A549 (cell line): ENCODE measurements at regions not wholly inside any gene's neighbourhood (a gene's known extent, or its start where the extent isn't known, plus 50 kb on each side); places are given as distances from the start of the nearest gene placed in this dataset.

ENCODE experiments used
- ATAC-seq, 2 experiments: fragments of 200-7000 bp in 1 of 2; fragments of >200 bp in 1 of 2; cut with Nextera tagmentation in 1 of 2; cut with Tn5 transposase in 1 of 2; 3 replicates each; pipeline versions ENCODE4 v1.8.0 to v1.9.1; 2018 to 2020; ENCODE audit warnings: mild to moderate bottlenecking in 1 of 2, moderate library complexity in 1 of 2
- CTCF ChIA-PET: fragments of 300-600 bp; sonication (Branson Sonifier 250); formaldehyde crosslinking; extraction: SDS; loops from one replicate; lab custom pipeline; 2021; ENCODE audit warnings: antibody characterized with exemption, inconsistent platforms; lab: Yijun Ruan, JAX
- POLR2A ChIA-PET: fragments of 350-600 bp; formaldehyde crosslinking; extraction: SDS; loops from one replicate; lab custom pipeline; 2021; ENCODE audit warnings: antibody characterized with exemption, inconsistent platforms; lab: Yijun Ruan, JAX
- DNase-seq, 2 experiments: peaks; one replicate each; pipeline versions ENCODE4 v3.0.0 to v3.0.0-alpha.2; 2011 to 2016; ENCODE audit warnings: low read depth in 1 of 2, low spot score in 1 of 2
- FAIRE-seq: peaks from 2 replicates; lab custom pipeline; 2011; peaks lifted over from hg19 to GRCh38; lab: Jason Lieb, UNC
- H3K27ac ChIP-seq, 2 experiments: fragments of >200 bp; sonication (Bioruptor Twin); formaldehyde crosslinking; 3 replicates each; pipeline ENCODE4 v1.5.1; 2016 to 2017
- H3K4me1 ChIP-seq: fragments of >200 bp; sonication (Bioruptor Twin); formaldehyde crosslinking; 3 replicates; pipeline ENCODE4 v1.6.1; 2016
- H3K4me2 ChIP-seq: fragments of >200 bp; sonication (Bioruptor Twin); formaldehyde crosslinking; 3 replicates; pipeline ENCODE4 v1.6.1; 2016
- H3K4me3 ChIP-seq: fragments of >200 bp; sonication (Bioruptor Twin); formaldehyde crosslinking; 3 replicates; pipeline ENCODE4 v1.5.1; 2016
- H3K9me3 ChIP-seq: fragments of >200 bp; sonication (Bioruptor Twin); formaldehyde crosslinking; 3 replicates; pipeline ENCODE4 v1.6.1; 2016
- ATOH8 ChIP-seq: fragments of 250-450 bp; sonication (Bioruptor Pico); IDR thresholded peaks from 2 replicates; pipeline ENCODE4 v1.5.0; 2020; ENCODE audit warnings: low read depth, mild to moderate bottlenecking, moderate library complexity
- CHD2 ChIP-seq: fragments of 150-350 bp; IDR thresholded peaks from 2 replicates; pipeline ENCODE4 v1.6.1; 2014; ENCODE audit warnings: low read length; ENCODE audit not compliant: partially characterized antibody
- E2F6 ChIP-seq: IDR thresholded peaks from 2 replicates; pipeline ENCODE4 v1.6.1; 2012; ENCODE audit warnings: low read depth, borderline replicate concordance
- EHMT2 ChIP-seq: fragments of 200-600 bp; sonication (generic); IDR thresholded peaks from 2 replicates; pipeline ENCODE4 v1.6.1; 2016; ENCODE audit warnings: antibody characterized with exemption, low read depth, mild to moderate bottlenecking, moderate library complexity
- FOXS1 ChIP-seq: fragments of 250-450 bp; sonication (Bioruptor Pico); IDR thresholded peaks from 2 replicates; pipeline ENCODE4 v1.5.0; 2020; ENCODE audit warnings: mild to moderate bottlenecking, moderate library complexity
- HOXB13 ChIP-seq: fragments of 250-450 bp; sonication (Bioruptor Pico); IDR thresholded peaks from 2 replicates; pipeline ENCODE4 v1.5.0; 2020; ENCODE audit warnings: low read depth, mild to moderate bottlenecking, moderate library complexity
- JUN ChIP-seq, 2 experiments: fragments of >200 bp; sonication (Bioruptor Twin); formaldehyde crosslinking; IDR thresholded peaks; 2 replicates in 1 of 2; 3 replicates in 1 of 2; pipeline ENCODE4 v1.6.1; 2016 to 2017
- KDM1A ChIP-seq: fragments of 200-600 bp; sonication (generic); IDR thresholded peaks from 2 replicates; pipeline ENCODE4 v1.6.1; 2016; ENCODE audit warnings: low read depth, mild to moderate bottlenecking
- KDM5A ChIP-seq: fragments of 200-600 bp; sonication (generic); IDR thresholded peaks from 2 replicates; pipeline ENCODE4 v1.6.1; 2016; ENCODE audit warnings: antibody characterized with exemption, mild to moderate bottlenecking
- MAFK ChIP-seq: fragments of 450-650 bp; IDR thresholded peaks from 2 replicates; pipeline ENCODE4 v1.6.1; 2014; ENCODE audit not compliant: partially characterized antibody
- NR3C1 ChIP-seq: fragments of >200 bp; sonication (Bioruptor Twin); formaldehyde crosslinking; IDR thresholded peaks from 3 replicates; pipeline ENCODE4 v1.6.1; 2017
- POLR2AphosphoS2 ChIP-seq: conservative IDR thresholded peaks from 2 replicates; pipeline ENCODE4 v1.6.1; 2012; ENCODE audit warnings: low read length, improper control_type of control experiment, inconsistent platforms
- RARB ChIP-seq: fragments of 250-450 bp; sonication (Bioruptor Pico); IDR thresholded peaks from 2 replicates; pipeline ENCODE4 v1.8.0; 2021; ENCODE audit warnings: mild to moderate bottlenecking, moderate library complexity
- RCOR1 ChIP-seq: fragments of 150-350 bp; IDR thresholded peaks from 2 replicates; pipeline ENCODE4 v1.6.1; 2014; ENCODE audit warnings: antibody characterized with exemption, low read length, low read depth
- SREBF2 ChIP-seq: fragments of 450-650 bp; IDR thresholded peaks from 2 replicates; pipeline ENCODE4 v1.6.1; 2014; ENCODE audit warnings: mild to moderate bottlenecking, moderate library complexity
- TFCP2L1 ChIP-seq: fragments of 250-450 bp; sonication (Bioruptor Pico); IDR thresholded peaks from 2 replicates; pipeline ENCODE4 v1.5.0; 2021; ENCODE audit warnings: mild to moderate bottlenecking
- TP53 ChIP-seq: fragments of 250-450 bp; sonication (Bioruptor Pico); IDR thresholded peaks from 2 replicates; pipeline ENCODE4 v1.5.0; 2021; ENCODE audit warnings: mild to moderate bottlenecking, moderate library complexity
- ZC3H11A ChIP-seq: fragments of 450-650 bp; IDR thresholded peaks from 2 replicates; pipeline ENCODE4 v1.6.1; 2014; ENCODE audit warnings: antibody characterized with exemption, mild to moderate bottlenecking
- ZNF302 ChIP-seq: fragments of 250-450 bp; sonication (Bioruptor Pico); IDR thresholded peaks from 2 replicates; pipeline ENCODE4 v1.9.0; 2021; ENCODE audit warnings: inconsistent platforms, mild to moderate bottlenecking, moderate library complexity
- ZSCAN20 ChIP-seq: fragments of 250-450 bp; sonication (Bioruptor Pico); IDR thresholded peaks from 2 replicates; pipeline ENCODE4 v1.8.0; 2022; ENCODE audit warnings: mild to moderate bottlenecking, moderate library complexity
- WGBS: methylation state at CpG from one replicate; pipeline ENCODE4 v1.1.6; 2017; ENCODE audit errors: missing lambda C conversion rate; 5-methylcytosine and 5-hydroxymethylcytosine counted together
- TF ChIP-seq, protein P1 (sequence below): fragments of 150-350 bp; IDR thresholded peaks from 2 replicates; pipeline ENCODE4 v1.6.1; 2014; ENCODE audit warnings: low read depth, mild to moderate bottlenecking, low read length
- TF ChIP-seq, protein P2 (sequence below): fragments of >200 bp; sonication (Bioruptor Twin); formaldehyde crosslinking; IDR thresholded peaks from 2 replicates; pipeline ENCODE4 v1.6.1; 2016

DNA sequence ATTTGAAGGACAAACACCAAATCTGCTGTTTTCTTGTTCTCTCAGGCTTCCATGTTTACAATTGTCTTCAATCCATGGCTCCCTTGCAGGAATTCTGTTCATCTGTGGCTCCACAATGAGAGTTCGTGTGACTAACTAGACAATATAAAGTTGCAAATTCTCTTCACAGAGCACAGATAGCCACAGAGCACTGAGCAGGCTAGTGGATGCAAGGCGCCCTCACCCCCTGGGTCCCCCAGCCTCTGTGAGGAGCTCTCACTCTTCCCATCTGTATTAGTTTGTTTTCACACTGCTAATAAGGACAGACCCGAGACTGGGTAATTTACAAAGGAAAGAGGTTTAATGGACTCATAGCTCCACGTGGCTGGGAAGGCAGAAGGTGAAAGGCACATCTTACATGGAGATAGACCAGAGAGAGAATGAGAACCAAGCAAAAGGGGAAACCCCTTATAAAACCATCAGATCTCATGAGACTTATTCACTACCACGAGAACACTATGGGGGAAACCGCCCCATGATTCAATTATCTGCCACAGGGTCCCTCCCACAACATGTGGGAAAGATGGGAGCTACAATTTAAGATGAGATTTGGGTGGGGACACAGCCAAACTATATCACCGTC is 82.5 kb upstream of the STX18 start (continued):
- TF ChIP-seq, protein P1, sequence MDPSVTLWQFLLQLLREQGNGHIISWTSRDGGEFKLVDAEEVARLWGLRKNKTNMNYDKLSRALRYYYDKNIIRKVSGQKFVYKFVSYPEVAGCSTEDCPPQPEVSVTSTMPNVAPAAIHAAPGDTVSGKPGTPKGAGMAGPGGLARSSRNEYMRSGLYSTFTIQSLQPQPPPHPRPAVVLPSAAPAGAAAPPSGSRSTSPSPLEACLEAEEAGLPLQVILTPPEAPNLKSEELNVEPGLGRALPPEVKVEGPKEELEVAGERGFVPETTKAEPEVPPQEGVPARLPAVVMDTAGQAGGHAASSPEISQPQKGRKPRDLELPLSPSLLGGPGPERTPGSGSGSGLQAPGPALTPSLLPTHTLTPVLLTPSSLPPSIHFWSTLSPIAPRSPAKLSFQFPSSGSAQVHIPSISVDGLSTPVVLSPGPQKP: no peak
- TF ChIP-seq NR3C1 (no peak), TP53 (CRISPR knock-in tag) (no peak), EHMT2 (no peak), CHD2 (no peak), MAFK (no peak), HOXB13 (CRISPR knock-in tag) (no peak), RARB (no peak)

- TF ChIP-seq SREBF2 (no peak), JUN (IDR thresholded peaks at IDR 0.05) (no peak), ZC3H11A (no peak), RARB (no peak), KDM5A (no peak), POLR2AphosphoS2 (no peak), KDM1A (no peak), ZNF302 (CRISPR knock-in tag) (no peak), ZSCAN20 (no peak), TFCP2L1 (no peak), ATOH8 (no peak), FOXS1 (CRISPR knock-in tag) (no peak)
- TF ChIP-seq, protein P2, sequence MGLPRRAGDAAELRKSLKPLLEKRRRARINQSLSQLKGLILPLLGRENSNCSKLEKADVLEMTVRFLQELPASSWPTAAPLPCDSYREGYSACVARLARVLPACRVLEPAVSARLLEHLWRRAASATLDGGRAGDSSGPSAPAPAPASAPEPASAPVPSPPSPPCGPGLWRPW: no peak
- TF ChIP-seq, all 56 proteins: peak for 0
- Histone ChIP-seq H3K4me2 (no peak overlapping the region), H3K4me3 (no peak overlapping the region), H3K27ac (no peak overlapping the region), H3K4me1 (no peaks in the 10 kb centered on the region), H3K9me3 (no peaks in the 10 kb centered on the region)
- 53% methylated on average over 5 of the region's 5 CpGs for WGBS
- ChIA-PET CTCF (interaction anchor here (1.5 kb wide), 1 partner anchor 10 kb away, joined by 3 read pairs; no protein-coding TSS in a partner anchor), POLR2A (no interaction called here)
- DNase-seq (no peak), FAIRE-seq (no peak), ATAC-seq (no peak)
Measured at GRCh38 chr4:4619821-4620220, 78.0 kb upstream of the STX18 start.

GRCh38 chr4:4618847-4619246 is 77.0 kb upstream of the STX18 start:
- ATAC-seq (no peak), DNase-seq (no peak), FAIRE-seq (no peak)
- Histone ChIP-seq H3K4me1 (no peaks in the 10 kb centered on the region), H3K4me2 (no peak overlapping the region), H3K27ac (no peak overlapping the region), H3K4me3 (no peak overlapping the region), H3K9me3 (no peaks in the 10 kb centered on the region)
- 57% methylated on average over 1 of the region's 1 CpG for WGBS
- TF ChIP-seq E2F6: no peak
- TF ChIP-seq TFCP2L1: no peak
- TF ChIP-seq, protein P1: no peak
- TF ChIP-seq RCOR1: no peak
- CTCF ChIA-PET: interaction anchor here (1.1 kb wide), 1 partner anchor 15 kb away, joined by 6 read pairs; no protein-coding TSS in a partner anchor
- POLR2A ChIA-PET: no interaction called here
